A549 (cell line): ENCODE measurements at regions not wholly inside any gene's neighbourhood (a gene's known extent, or its start where the extent isn't known, plus 50 kb on each side); places are given as distances from the start of the nearest gene placed in this dataset.

ENCODE experiments used
- ATAC-seq, 2 experiments: fragments of 200-7000 bp in 1 of 2; fragments of >200 bp in 1 of 2; cut with Nextera tagmentation in 1 of 2; cut with Tn5 transposase in 1 of 2; 3 replicates each; pipeline versions ENCODE4 v1.8.0 to v1.9.1; 2018 to 2020; ENCODE audit warnings: mild to moderate bottlenecking in 1 of 2, moderate library complexity in 1 of 2
- CTCF ChIA-PET: fragments of 300-600 bp; sonication (Branson Sonifier 250); formaldehyde crosslinking; extraction: SDS; loops from one replicate; lab custom pipeline; 2021; ENCODE audit warnings: antibody characterized with exemption, inconsistent platforms; lab: Yijun Ruan, JAX
- POLR2A ChIA-PET: fragments of 350-600 bp; formaldehyde crosslinking; extraction: SDS; loops from one replicate; lab custom pipeline; 2021; ENCODE audit warnings: antibody characterized with exemption, inconsistent platforms; lab: Yijun Ruan, JAX
- DNase-seq, 2 experiments: peaks; one replicate each; pipeline versions ENCODE4 v3.0.0 to v3.0.0-alpha.2; 2011 to 2016; ENCODE audit warnings: low read depth in 1 of 2, low spot score in 1 of 2
- FAIRE-seq: peaks from 2 replicates; lab custom pipeline; 2011; peaks lifted over from hg19 to GRCh38; lab: Jason Lieb, UNC
- H3K27ac ChIP-seq, 2 experiments: fragments of >200 bp; sonication (Bioruptor Twin); formaldehyde crosslinking; 3 replicates each; pipeline ENCODE4 v1.5.1; 2016 to 2017
- H3K4me1 ChIP-seq: fragments of >200 bp; sonication (Bioruptor Twin); formaldehyde crosslinking; 3 replicates; pipeline ENCODE4 v1.6.1; 2016
- H3K4me2 ChIP-seq: fragments of >200 bp; sonication (Bioruptor Twin); formaldehyde crosslinking; 3 replicates; pipeline ENCODE4 v1.6.1; 2016
- H3K4me3 ChIP-seq: fragments of >200 bp; sonication (Bioruptor Twin); formaldehyde crosslinking; 3 replicates; pipeline ENCODE4 v1.5.1; 2016
- H3K9me3 ChIP-seq: fragments of >200 bp; sonication (Bioruptor Twin); formaldehyde crosslinking; 3 replicates; pipeline ENCODE4 v1.6.1; 2016
- ATOH8 ChIP-seq: fragments of 250-450 bp; sonication (Bioruptor Pico); IDR thresholded peaks from 2 replicates; pipeline ENCODE4 v1.5.0; 2020; ENCODE audit warnings: low read depth, mild to moderate bottlenecking, moderate library complexity
- CHD2 ChIP-seq: fragments of 150-350 bp; IDR thresholded peaks from 2 replicates; pipeline ENCODE4 v1.6.1; 2014; ENCODE audit warnings: low read length; ENCODE audit not compliant: partially characterized antibody
- EHF ChIP-seq: fragments of 250-450 bp; sonication (Bioruptor Pico); IDR thresholded peaks from 2 replicates; pipeline ENCODE4 v1.5.0; 2020; ENCODE audit warnings: mild to moderate bottlenecking
- EHMT2 ChIP-seq: fragments of 200-600 bp; sonication (generic); IDR thresholded peaks from 2 replicates; pipeline ENCODE4 v1.6.1; 2016; ENCODE audit warnings: antibody characterized with exemption, low read depth, mild to moderate bottlenecking, moderate library complexity
- ELK1 ChIP-seq: fragments of 150-350 bp; IDR thresholded peaks from 2 replicates; pipeline ENCODE4 v1.6.1; 2014; ENCODE audit warnings: low read depth, mild to moderate bottlenecking, low read length
- ESRRA ChIP-seq: fragments of 150-350 bp; IDR thresholded peaks from 2 replicates; pipeline ENCODE4 v1.6.1; 2014; ENCODE audit warnings: mild to moderate bottlenecking, low read length, borderline replicate concordance
- FOSB ChIP-seq: fragments of 250-450 bp; sonication (Bioruptor Pico); IDR thresholded peaks from 2 replicates; pipeline ENCODE4 v1.5.0; 2020; ENCODE audit warnings: mild to moderate bottlenecking, moderate library complexity
- FOSL2 ChIP-seq, 2 experiments: fragments of 450-650 bp in 1 of 2; fragments of >200 bp in 1 of 2; sonication (Bioruptor Twin) in 1 of 2; formaldehyde crosslinking; IDR thresholded peaks; 2 replicates each; pipeline versions ENCODE4 v1.5.0 to v1.6.1; 2016 to 2020; ENCODE audit warnings: mild to moderate bottlenecking in 1 of 2, moderate library complexity in 1 of 2
- GATA3 ChIP-seq: IDR thresholded peaks from 2 replicates; pipeline ENCODE4 v1.6.1; 2012; ENCODE audit warnings: borderline replicate concordance
- HEYL ChIP-seq: fragments of 250-450 bp; sonication (Bioruptor Pico); IDR thresholded peaks from 2 replicates; pipeline ENCODE4 v1.8.0; 2021; ENCODE audit warnings: mild to moderate bottlenecking, moderate library complexity
- HMGXB4 ChIP-seq: fragments of 250-450 bp; sonication (Bioruptor Pico); IDR thresholded peaks from 2 replicates; pipeline ENCODE4 v1.5.0; 2021; ENCODE audit warnings: mild to moderate bottlenecking, moderate library complexity, borderline replicate concordance
- HOXA7 ChIP-seq: fragments of 250-450 bp; sonication (Bioruptor Pico); IDR thresholded peaks from 2 replicates; pipeline ENCODE4 v1.5.0; 2020; ENCODE audit warnings: mild to moderate bottlenecking, moderate library complexity
- MAFK ChIP-seq: fragments of 450-650 bp; IDR thresholded peaks from 2 replicates; pipeline ENCODE4 v1.6.1; 2014; ENCODE audit not compliant: partially characterized antibody
- MAZ ChIP-seq: fragments of 150-350 bp; IDR thresholded peaks from 2 replicates; pipeline ENCODE4 v1.6.1; 2014; ENCODE audit warnings: antibody characterized with exemption, low read depth, low read length, borderline replicate concordance
- NR3C1 ChIP-seq: fragments of >200 bp; sonication (Bioruptor Twin); formaldehyde crosslinking; IDR thresholded peaks from 3 replicates; pipeline ENCODE4 v1.6.1; 2017
- PBX3 ChIP-seq: IDR thresholded peaks from 2 replicates; pipeline ENCODE4 v1.6.1; 2012
- PHF8 ChIP-seq: fragments of 200-600 bp; sonication (generic); IDR thresholded peaks from 2 replicates; pipeline ENCODE4 v1.6.1; 2016; ENCODE audit warnings: low read depth, mild to moderate bottlenecking, antibody characterized with exemption, moderate library complexity, borderline replicate concordance
- RARB ChIP-seq: fragments of 250-450 bp; sonication (Bioruptor Pico); IDR thresholded peaks from 2 replicates; pipeline ENCODE4 v1.8.0; 2021; ENCODE audit warnings: mild to moderate bottlenecking, moderate library complexity
- RCOR1 ChIP-seq: fragments of 150-350 bp; IDR thresholded peaks from 2 replicates; pipeline ENCODE4 v1.6.1; 2014; ENCODE audit warnings: antibody characterized with exemption, low read length, low read depth
- RNF2 ChIP-seq: fragments of 200-600 bp; sonication (generic); IDR thresholded peaks from 2 replicates; pipeline ENCODE4 v1.6.1; 2016; ENCODE audit warnings: low read depth, mild to moderate bottlenecking, antibody characterized with exemption, moderate library complexity, borderline replicate concordance
- SMC3 ChIP-seq: fragments of >200 bp; sonication (Bioruptor Twin); formaldehyde crosslinking; IDR thresholded peaks from 3 replicates; pipeline ENCODE4 v1.6.1; 2018; ENCODE audit warnings: inconsistent platforms
- SREBF2 ChIP-seq: fragments of 450-650 bp; IDR thresholded peaks from 2 replicates; pipeline ENCODE4 v1.6.1; 2014; ENCODE audit warnings: mild to moderate bottlenecking, moderate library complexity
- ZC3H11A ChIP-seq: fragments of 450-650 bp; IDR thresholded peaks from 2 replicates; pipeline ENCODE4 v1.6.1; 2014; ENCODE audit warnings: antibody characterized with exemption, mild to moderate bottlenecking
- ZFP36 ChIP-seq: fragments of 450-650 bp; IDR thresholded peaks from 2 replicates; pipeline ENCODE4 v1.6.1; 2014; ENCODE audit warnings: borderline replicate concordance; ENCODE audit not compliant: partially characterized antibody
- ZNF302 ChIP-seq: fragments of 250-450 bp; sonication (Bioruptor Pico); IDR thresholded peaks from 2 replicates; pipeline ENCODE4 v1.9.0; 2021; ENCODE audit warnings: inconsistent platforms, mild to moderate bottlenecking, moderate library complexity
- ZSCAN20 ChIP-seq: fragments of 250-450 bp; sonication (Bioruptor Pico); IDR thresholded peaks from 2 replicates; pipeline ENCODE4 v1.8.0; 2022; ENCODE audit warnings: mild to moderate bottlenecking, moderate library complexity
- whole genome bisulfite sequencing: methylation state at CpG from one replicate; pipeline ENCODE4 v1.1.6; 2017; ENCODE audit errors: missing lambda C conversion rate; 5-methylcytosine and 5-hydroxymethylcytosine counted together
- TF ChIP-seq, protein P1 (sequence below): IDR thresholded peaks from 2 replicates; pipeline ENCODE4 v1.6.1; 2012; ENCODE audit warnings: low read depth, borderline replicate concordance

DNA sequence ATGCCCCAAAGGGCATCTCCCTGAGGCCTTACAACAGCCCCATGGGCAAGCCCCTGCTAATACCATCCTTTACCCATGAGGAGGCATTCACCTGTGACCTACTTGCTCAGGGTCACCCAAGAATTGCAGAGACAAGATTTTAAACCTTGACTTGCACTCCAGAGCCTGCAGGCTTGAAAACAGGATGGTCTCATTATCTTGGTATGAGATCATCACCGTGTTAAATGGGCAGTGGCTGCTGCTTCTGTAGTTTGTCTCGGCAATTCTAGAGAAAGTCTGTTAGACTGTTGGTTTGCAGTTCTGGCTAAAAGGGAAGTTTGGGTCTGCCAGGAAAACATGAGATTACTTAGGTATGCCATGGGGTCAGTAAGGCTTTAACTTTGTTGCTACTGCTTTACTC lies 698.9 kb downstream of the GALR1 start:
- TF ChIP-seq RCOR1: no peak
- no peak for TF ChIP-seq HEYL (CRISPR knock-in tag)
- TF ChIP-seq, protein P1, sequence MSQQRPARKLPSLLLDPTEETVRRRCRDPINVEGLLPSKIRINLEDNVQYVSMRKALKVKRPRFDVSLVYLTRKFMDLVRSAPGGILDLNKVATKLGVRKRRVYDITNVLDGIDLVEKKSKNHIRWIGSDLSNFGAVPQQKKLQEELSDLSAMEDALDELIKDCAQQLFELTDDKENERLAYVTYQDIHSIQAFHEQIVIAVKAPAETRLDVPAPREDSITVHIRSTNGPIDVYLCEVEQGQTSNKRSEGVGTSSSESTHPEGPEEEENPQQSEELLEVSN: no peak
- no peak for TF ChIP-seq ZC3H11A
- no peak for TF ChIP-seq ESRRA
- TF ChIP-seq EHF (CRISPR knock-in tag): no peak
- TF ChIP-seq ZFP36: no peak
- TF ChIP-seq NR3C1: no peak
- TF ChIP-seq PHF8: no peak
- no peak for TF ChIP-seq FOSL2 (IDR thresholded peaks at IDR 0.05)
- no peak for TF ChIP-seq FOSL2 (CRISPR knock-in tag; IDR thresholded peaks at IDR 0.05)
- no peak for TF ChIP-seq ZNF302 (CRISPR knock-in tag)
- no peak for TF ChIP-seq ATOH8
- TF ChIP-seq HOXA7 (CRISPR knock-in tag): no peak
- TF ChIP-seq PBX3: no peak
- TF ChIP-seq SREBF2: no peak
- TF ChIP-seq MAFK: no peak
- TF ChIP-seq CHD2: no peak
- no peak for TF ChIP-seq GATA3
- no peak for TF ChIP-seq EHMT2
- FAIRE-seq: no peak
- H3K4me1 ChIP-seq: no peaks in the 10 kb centered on the region
- no peak overlapping the region for H3K4me3 ChIP-seq
- H3K27ac ChIP-seq: no peak overlapping the region
- no peak for DNase-seq
- H3K9me3 ChIP-seq: no peaks in the 10 kb centered on the region
- ChIA-PET POLR2A (no interaction called here), CTCF (no interaction called here)
- ATAC-seq: no peak
- H3K4me2 ChIP-seq: no peak overlapping the region
- 0% methylated on average over 1 of the region's 2 CpGs for WGBS

DNA sequence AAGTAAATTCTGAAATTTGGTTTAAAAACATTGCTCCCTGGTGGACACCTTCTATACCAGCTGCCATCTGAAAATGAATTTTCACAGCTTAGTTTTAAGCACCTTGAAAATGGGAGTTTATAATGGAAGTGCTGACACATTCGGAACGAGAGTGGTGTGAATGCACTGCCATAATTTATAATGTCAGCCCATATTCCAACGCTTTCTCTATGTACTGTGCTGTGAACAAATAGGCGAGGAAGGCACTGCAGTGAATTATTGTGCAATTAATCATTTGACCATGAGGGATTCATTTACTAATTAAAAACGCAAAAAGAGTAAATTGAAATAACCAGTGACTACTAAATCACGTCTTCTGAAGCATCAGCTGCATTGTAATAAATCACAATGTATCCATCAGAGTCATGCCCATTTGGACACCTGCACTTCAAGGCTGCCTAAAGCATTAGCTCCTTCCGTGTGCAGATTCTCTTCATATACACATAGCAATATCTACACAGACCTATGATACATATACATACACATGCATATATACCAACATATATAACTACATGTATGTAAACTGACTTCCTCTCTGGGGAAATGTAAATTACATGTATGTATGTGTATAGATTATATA lies 699.8 kb downstream of the GALR1 start:
- ChIA-PET CTCF (no interaction called here), POLR2A (no interaction called here)
- ATAC-seq (no peak), FAIRE-seq (no peak), DNase-seq (no peak)
- TF ChIP-seq PHF8: no peak
- TF ChIP-seq MAZ: no peak
- no peak for TF ChIP-seq RARB (CRISPR knock-in tag)
- no peak for TF ChIP-seq MAFK
- no peak for TF ChIP-seq FOSB (CRISPR knock-in tag)
- no peak for TF ChIP-seq ZSCAN20
- H3K4me3 ChIP-seq: no peak overlapping the region
- H3K27ac ChIP-seq: no peak overlapping the region
- no peak overlapping the region for H3K4me2 ChIP-seq
- no peaks in the 10 kb centered on the region for H3K9me3 ChIP-seq
- H3K4me1 ChIP-seq: no peaks in the 10 kb centered on the region
- WGBS: 4% methylated on average over 7 of the region's 7 CpGs

- ATAC-seq (no peak), FAIRE-seq (no peak), DNase-seq (no peak)
- ChIA-PET CTCF (no interaction called here), POLR2A (no interaction called here)
- Histone ChIP-seq H3K9me3 (no peaks in the 10 kb centered on the region), H3K4me2 (no peak overlapping the region), H3K27ac (no peak overlapping the region), H3K4me3 (no peak overlapping the region), H3K4me1 (no peaks in the 10 kb centered on the region)
- 9% methylated on average over 1 of the region's 1 CpG for WGBS
- TF ChIP-seq HMGXB4 (CRISPR knock-in tag) (no peak), ATOH8 (no peak), ZNF302 (CRISPR knock-in tag) (no peak), ELK1 (no peak), PHF8 (no peak), FOSB (CRISPR knock-in tag) (no peak), CHD2 (no peak), RARB (CRISPR knock-in tag) (no peak), SMC3 (no peak), RNF2 (no peak)
Observed at GRCh38 chr18:77959248-77959647, 709.6 kb downstream of the GALR1 start.
